HuH-7 (cell line): ENCODE measurements at regions not wholly inside any gene's neighbourhood (a gene's known extent, or its start where the extent isn't known, plus 50 kb on each side); places are given as distances from the start of the nearest gene placed in this dataset.
"Not testable (repeated sequence)": the region's sequence is repeated elsewhere in the genome, so short reads cannot be mapped to it uniquely, and the experiment has no call there.

Experiments
- DNase-seq: peaks from one replicate; pipeline ENCODE4 v3.0.0; 2011; ENCODE audit warnings: low spot score

DNA sequence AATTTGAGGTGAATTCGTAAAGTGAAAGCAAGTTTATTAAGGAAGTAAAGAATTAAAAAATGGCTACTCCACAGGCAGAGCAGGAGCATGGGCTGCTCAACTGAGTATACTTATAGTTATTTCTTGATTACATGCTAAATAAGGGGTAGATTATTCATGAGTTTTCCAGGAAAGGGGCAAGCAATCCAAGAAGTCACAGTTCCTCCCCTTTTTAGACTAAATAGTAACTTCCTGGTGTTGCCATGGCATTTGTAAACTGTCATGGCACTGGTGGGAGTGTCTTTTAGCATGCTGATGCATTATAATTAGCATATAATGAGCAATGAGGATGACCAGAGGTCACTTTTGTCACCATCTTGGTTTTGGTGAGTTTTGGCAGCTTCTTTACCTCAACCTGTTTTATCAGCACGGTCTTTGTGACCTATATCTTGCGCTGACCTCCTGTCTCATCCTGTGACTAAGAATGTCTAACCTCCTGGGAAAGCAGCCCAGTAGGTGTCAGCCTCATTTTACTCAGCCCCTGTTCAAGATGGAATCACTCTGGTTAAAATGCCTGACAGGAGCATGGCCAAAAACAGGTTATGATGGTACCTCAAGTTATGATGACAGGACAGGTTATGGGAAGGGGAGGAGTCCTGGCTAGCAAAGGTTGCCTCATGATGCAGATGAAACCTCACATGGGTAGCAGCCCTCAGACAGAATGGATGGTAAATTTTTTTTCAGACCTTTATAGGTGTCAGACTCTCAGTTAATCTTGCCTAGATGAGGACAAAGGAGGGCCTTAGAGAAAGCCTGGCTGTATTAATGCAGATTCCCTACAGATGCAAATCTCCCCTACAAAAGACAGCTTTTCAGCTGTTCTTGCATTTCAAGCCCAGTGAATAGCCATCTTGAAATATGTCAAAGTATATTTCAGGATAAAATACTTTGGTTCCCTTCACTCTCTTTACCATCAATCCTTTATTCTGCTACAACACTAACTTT, 49.7 kb downstream of the SIPA1L2 start:
- DNase-seq = no peak

DNA sequence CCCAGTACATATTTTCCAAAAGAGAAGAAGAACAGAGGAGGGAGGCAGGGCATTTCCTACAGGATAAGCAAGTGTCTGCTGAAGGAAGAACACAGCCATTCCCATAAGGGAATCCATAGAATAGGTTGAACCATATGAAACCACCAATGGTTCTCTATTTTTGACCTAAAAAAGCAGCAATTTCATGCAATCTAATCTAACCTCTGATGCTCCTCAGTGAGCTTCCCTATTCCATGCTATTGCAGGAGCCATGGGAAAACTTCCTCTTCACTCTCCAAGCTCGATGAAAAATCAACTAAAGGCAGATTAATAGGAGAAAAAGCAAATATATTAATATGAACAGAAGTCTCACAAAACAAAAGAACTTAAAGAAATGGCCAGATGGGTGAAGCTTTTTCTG, 50.5 kb downstream of the SIPA1L2 start:
- no peak for DNase-seq

DNA sequence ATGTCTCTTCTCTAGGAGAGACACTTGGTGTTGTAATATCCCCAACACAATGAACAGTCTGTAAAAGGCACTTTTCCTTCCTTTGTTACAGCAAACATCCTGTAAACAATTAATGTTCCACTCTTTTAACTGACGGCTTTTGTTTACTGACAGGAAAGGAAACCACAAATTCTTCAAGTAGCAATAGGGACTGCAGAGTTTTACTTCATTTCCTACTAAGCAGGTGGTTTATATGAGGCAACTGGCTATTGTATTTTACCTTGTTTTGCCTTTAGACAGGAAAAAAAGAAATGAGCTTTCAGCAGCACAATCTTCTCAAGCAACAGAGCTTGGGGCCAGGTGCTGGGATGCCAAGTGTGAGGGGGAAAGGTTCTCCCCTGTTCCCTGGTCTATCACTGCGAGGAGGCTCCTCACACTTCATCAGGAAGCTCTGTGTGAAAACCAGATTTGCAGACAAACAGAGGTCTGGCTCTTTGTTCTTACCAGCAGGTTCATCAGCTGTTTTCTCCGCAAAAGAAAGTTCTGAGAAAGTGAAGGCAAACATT, 51.2 kb downstream of the SIPA1L2 start:
- no peak for DNase-seq

DNA sequence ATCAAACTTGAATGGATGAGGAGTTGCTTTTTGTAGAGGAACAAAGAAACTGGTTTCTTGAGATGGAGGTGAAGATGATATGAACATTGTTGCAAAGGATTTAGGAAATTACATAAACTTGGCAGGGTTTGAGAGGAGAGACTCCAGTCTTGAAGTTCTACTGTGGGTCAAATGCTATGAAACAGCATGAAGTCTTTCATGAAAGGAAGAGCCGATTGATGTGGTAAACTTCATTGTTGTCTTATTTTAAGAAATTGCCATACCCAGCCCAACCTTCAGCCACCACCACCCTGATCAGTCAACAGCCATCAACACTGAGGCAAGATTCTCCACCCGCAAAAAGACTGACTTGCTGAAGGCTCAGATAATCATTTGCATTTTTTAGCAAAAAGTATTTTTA, 52.2 kb downstream of the SIPA1L2 start:
- no peak for DNase-seq

DNA sequence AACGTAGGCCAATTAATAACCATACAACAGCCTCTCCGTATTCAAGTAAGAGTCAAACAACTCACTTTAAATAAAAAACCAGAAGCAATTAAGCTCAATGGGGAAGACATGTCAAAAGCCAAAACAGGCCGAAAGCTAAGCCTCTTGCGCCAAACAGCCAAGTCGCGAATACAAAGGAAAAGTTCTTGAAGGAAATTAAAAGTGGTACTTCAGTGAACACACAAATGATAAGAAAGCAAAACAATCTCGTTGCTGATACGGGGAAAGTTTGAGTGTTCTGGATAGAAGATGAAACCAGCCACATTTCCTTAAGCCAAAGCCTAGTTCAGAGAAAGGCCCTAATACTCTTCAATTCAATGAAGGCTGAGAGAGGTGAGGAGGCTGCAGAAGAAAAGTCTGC, 53.4 kb downstream of the SIPA1L2 start:
- DNase-seq = no peak

DNA sequence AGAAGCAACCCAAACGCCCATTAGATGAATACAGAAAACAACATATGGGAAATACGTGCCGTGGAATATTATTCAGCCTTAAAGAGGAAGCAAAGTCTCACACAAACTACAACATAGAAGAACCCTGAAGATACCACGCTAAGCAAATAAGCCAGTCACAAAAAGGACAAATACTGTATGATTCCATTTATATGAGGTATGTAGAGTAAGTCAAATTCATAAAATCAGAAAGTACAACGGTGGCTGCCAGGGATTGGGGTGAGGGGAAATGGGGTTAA, 54.2 kb downstream of the SIPA1L2 start:
- DNase-seq = no peak

DNA sequence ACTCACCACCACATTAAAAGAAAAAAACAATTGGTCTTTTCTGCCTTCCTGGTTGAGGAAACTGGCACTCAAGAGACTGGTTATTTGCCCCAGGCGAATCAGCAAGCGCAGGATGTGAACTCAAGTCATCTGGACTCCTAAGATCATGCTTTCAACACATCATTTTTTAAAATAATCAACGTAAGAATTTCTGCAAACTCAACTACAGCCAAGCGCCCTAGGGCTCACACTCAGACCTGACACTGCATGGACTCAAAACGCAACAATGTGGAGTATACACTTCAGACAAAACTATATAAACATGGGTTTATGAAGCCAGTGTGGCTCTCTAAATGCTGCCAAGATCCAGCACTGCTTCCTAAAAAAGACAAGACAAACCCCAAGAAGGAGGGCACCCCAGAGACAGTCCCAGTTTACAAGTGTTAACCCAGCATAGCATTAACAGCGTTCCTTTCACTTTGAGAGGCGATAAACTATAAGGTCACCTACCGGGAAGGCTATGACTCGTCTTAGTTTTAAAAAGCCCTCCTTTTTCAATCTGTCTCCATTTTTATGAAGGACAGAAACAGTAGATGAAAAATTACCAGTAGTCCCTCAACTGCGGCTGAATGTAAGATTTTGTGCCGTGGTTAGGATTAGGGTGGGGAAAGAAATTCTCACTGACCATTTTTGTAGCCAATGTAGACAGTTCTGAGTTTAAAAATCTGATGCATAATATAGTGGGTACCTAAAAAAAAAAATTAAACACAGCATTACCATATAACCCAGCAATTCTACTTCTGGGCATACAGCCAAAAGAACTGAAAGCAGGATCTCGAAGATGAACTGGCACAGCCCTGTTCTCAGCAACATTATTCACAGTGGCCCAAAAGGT, 54.8 kb downstream of the SIPA1L2 start:
- DNase-seq = no peak

DNA sequence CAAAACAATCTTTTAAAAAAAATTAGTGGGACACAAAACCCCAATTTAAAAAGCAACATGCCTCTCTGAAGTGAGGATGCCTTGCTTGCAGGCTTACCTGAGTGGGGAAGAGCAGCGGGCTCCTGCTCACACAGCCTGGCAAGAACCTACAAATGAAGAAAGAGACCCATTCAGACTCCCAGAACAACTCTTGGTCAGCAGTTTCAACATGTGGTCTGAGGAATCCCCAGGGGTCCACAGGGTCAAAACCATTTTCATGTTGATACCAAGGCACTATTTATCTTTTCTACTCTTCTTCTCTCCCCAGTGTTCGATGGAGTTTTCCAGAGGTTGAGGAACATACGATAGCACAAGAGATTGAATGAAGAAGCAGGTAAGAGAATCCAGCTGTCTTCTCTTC, 55.9 kb downstream of the SIPA1L2 start:
- no peak for DNase-seq

DNA sequence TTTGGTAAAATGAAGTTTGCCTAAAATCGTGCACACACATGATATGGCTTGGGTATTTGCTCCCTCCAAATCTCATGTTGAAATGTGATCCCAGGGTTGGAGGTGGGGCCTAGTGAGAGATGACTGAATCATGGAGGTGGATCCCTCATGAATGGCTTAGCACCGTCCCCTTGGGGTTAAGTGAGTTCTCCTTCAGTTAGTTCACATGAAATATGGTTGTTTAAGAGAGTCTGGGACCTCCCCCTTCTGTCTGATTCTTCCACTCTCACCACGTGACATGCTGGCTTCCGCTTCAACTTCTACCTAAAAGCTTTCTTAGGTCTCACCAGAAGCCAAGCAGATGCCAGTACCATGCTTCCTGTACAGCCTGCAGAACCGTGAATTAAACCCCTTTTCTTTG, 58.4 kb downstream of the SIPA1L2 start:
- DNase-seq = no peak

DNA sequence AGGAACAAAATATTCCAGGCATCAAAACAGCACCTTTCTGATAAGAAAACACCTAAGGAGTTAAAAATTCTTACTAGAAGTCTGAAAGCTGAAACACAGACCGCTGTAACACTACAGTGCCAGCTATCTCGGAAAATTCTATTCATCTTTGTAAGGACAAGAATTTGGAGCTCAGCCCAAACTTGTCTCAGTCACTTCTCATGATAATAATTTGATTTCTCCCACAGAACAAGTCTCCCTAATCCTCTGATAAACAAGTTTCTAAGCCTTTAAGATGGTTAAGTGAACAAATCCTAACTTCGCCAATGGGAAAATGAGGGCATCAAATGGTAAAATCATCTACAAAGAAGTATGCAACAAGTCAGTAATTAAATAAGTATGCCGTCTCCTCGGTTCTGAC, 59.9 kb downstream of the SIPA1L2 start:
- no peak for DNase-seq

DNA sequence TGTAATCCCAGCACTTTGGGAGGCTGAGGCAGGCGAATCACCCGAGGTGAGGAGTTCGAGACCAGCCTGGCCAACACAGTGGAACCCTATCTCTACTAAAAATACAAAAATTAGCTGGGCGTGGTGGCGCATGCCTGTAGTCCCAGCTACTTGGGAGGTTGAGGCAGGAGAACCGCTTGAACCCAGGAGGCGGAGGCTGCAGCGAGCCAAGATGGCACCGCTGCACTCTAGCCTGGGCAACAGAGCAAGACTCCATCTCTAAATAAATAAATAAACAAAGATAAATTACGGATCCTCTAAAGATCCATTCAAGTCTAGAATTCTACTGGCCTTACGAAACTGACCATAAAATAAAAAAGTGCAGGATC, 60.4 kb downstream of the SIPA1L2 start:
- DNase-seq = not testable (repeated sequence)

DNA sequence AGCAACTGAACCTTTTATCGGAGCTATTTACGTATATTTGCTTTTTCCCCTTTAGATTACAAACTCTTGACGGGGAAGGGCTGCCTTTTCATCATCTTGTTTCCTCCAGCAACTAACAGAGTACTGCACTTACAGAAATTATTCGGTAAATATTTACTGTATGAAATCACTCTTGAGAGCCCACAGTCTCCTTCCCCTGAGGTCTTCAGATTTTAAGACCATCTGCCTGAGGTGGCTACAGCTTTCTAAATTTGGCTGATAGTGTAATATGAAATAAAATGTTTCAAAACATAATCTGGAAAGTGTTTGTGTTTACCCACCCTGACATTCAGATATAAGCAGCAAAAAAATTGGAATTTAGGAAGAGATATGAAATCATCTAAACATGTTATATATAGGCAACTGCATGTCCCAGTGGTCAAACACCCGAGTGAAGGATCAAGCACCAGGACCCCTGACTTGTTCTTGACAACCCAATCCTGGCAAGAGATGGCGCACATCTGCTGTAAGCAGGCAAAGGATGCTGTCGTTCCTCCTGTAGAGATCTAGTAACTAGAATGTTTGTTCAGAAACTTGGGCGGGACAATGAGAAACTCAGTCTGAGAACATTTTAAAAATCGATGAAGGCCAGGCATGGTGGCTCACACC, 60.9 kb downstream of the SIPA1L2 start:
- DNase-seq = no peak

DNA sequence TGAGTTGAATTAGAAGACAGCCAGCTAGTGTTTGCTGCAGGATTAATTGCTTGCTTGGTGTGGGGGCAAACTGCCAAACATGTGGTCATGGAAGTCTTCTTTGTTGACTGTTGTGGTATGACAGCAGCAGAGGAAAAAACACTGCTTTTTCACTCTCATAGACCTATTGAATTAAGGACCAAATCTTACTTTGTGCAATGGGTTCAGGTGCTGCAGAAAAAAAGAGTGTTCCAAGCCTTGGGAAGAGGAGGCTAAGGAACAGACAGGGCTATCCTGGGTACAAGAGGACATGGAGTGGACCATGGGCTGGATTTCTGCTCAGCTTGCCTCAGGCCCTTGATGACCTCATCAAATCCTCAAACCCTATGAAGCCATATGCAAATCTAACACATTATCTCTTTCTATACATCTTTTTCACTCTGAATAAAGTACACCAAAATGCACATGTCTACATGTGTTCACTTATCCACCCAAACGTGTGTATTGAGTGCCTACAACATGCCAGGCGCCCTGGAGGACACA, 61.5 kb downstream of the SIPA1L2 start:
- DNase-seq = no peak

DNA sequence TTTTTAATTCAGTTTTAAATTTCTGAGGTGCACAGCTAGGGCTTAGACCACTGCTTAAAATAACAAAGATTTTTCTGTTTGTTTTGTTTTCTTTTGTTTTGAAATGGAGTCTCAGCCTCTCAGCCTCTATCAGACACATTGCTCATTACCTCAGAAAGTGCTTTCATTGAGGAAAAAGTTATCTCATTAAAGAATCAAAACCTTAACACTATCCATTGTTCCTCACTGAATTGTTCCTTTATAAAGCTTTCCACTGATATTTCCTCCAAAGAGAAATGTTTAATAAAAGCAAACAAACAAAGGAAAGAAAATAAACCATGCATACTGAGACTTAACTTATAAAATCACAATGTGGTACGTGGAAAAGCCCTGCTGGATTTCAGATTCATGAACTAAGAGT, 63.8 kb downstream of the SIPA1L2 start:
- DNase-seq = no peak

DNA sequence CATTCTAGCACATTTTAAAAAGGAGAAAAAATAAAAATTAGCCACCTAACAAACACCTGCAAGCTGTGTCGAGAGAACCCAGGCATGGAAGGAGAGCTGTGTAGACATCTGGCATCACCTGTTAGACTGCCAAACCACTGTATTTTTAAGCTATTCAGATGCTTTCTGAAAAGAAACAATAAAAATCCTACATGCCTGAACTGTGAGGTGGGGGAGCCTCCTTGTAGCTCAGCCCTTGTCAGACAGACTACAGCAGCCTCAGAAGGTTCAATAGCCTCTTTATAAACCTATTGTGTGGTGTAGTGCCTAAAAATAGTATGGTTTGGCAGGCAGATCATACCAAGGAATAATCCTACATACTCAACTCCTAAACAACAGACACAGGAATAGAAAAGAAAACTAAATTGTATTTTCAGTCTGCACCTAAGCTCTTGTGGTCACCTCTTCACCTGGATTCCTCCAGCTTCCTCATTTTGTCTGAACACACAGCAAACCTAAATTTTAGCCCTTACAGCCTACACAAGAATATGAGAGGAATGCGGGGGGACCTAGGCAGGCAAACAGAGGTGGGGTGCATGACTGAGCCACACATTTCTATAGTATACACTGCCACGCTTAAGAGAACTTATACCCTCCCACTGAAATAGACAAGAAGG, 67.0 kb downstream of the SIPA1L2 start:
- DNase-seq = no peak

DNA sequence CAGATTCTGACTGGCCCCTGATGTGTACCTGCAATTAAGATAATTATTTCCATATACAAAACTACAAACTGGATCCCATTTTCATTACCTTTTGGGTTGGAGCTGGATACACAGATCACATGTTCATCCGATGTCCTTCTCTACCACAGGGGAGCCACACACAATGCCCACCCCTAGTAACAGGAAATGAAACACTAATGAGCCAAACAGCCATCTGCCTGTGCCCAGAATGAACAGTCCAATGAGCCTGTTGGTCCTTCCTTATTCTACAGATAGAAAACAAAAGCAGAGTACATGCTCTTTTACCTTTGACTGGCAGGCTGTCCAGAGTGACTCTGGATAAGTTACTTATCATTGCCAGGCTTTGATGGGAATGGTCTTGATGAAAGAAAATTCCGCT, 68.6 kb downstream of the SIPA1L2 start:
- no peak for DNase-seq

DNA sequence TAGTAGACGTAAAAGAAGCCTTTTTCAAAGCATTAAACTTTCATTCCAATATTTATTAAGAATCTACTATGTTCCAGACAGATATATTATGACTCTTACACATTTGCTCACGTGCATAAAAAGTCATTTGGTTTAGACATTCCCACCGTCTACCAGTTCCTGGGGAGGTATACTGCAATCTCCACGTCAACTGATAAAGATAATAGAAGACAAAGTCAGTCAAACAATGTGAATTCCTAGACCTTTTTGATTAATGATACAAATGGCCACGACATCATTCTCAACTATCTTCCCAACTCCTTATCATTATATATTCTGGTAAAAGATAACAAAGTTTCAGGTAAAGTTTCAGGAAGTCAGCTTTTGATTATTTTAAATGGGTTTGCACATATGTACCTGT, 69.0 kb downstream of the SIPA1L2 start:
- no peak for DNase-seq

DNA sequence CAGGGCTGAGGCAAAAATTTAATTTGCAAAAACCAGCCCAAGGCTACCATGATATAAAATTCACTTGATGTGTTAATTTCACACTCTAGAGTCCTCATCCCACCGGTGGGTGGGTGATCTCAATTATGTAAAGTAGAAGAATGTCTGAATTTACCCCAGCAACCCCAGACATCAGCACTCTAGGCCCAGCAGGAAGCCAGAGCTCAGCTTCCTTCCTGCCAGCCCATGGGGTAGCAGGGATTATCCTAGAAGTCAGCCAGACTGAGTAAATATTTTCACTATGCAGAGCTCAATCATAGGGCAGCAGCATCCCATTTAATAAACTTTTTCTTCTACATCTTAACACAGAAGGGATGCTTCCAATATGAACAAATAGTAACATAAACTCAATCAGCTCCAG, 71.0 kb downstream of the SIPA1L2 start:
- no peak for DNase-seq

DNA sequence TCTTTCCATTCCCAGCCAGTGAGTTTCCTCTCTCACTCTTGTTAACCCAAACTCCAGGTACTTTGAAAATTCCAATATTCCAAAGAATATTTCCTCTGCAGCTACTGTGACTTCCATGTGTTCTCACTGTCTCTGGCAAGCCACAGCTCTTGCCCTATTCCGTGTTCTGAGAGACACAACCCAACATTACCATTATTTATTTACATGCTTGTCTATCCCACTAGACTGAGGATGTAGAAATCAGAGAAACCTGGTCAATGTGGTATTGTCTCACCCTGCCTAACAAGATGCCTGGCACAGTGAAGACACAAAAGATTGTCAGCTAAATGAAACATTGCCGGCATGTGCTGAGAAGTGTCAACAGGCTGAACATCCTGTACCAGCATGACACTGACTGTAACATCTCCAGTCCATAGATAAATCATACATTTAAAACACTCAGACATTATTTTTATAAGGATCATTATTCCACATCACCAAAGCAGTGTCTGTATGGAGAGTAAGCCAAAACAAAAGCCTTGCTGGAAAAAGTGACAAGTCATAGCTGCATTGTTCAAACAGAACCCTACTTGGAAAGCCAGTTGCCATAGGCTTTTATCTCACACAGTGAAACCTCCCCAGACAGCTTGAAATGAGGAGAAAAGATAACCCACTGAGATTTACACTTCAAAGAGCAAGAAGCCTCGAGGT, 72.3 kb downstream of the SIPA1L2 start:
- DNase-seq = no peak

DNA sequence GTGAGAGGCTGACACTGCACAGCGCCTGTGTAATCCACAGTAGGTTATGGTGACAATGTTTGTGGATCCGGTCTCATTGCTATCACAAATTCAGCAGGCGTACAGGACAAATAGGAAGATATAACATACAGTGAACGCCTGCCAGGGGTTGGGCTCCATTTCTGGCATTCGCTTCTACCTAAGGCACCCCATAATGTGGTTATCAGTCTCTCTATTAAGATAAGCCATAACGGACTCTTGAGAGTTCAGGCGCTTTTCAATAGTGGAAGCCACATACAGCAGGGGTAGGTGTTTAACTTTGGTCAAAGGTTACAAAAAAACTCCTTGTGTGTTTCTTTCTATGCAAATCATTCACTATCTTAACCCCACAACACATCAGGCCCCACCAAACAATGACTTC, 72.8 kb downstream of the SIPA1L2 start:
- DNase-seq = no peak

DNA sequence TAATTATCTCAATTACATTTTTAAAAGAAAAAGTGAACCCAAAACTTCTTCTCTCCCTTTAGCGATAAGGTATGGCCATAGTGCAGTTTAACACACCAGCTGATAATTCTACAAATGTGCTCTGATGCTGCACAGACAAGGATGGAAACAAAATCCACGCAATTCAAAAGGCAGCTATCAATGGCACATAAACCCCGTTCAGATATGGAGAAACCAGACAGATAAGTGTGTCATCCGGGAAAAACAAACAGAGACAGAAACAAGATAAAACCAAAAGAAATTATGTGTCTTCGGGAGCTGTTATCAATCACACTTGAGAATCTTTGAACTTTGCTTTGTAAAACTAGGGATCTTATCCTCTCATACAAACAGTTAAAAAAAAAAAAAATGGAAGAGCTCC, 73.6 kb downstream of the SIPA1L2 start:
- DNase-seq = no peak
